ENCODE measurements at regions not wholly inside any gene's neighbourhood (a gene's known extent, or its start where the extent isn't known, plus 50 kb on each side); places are given as distances from the start of the nearest gene placed in this dataset.

DNA sequence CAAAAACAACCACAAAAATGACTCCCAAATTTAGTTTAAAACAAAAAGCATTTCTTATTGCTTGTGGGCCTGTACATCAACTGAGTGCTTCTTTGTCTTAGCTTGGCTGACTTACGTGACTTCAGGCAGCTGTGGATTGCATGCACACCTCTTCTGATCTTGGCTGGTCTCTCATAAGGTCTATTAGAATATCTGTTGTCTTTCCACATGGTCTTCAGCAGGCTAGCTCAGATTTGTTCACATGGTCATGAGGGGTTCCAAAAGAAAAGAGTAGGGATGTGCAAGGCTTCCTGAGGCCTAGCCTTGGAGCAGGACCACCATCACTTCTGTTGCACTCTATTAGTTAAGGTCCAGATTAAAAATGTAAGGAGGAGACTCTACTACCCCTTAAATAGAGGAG lies 120.1 kb downstream of the LRRC70 start:
- no peak for DNase-seq

DNA sequence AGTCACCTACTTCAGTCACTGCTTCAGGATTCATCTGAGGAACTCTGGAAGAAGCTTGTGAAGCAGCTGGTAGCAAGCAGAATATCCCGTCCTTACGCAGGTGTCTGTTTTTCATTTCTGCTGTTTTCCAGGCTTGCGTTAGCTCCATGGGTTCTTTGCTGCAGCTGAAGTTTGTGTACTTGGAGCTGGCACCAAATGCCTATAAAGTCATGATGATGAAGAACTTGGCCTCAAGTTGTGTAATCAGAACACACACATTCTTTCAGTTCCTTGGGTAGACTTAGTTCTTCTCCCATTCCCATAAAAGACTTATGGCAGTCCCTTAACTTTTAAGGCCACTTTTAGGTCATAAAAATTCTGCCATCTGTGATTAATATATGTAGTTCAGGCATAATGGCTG lies 116.7 kb downstream of the LRRC70 start:
- no peak for DNase-seq

DNA sequence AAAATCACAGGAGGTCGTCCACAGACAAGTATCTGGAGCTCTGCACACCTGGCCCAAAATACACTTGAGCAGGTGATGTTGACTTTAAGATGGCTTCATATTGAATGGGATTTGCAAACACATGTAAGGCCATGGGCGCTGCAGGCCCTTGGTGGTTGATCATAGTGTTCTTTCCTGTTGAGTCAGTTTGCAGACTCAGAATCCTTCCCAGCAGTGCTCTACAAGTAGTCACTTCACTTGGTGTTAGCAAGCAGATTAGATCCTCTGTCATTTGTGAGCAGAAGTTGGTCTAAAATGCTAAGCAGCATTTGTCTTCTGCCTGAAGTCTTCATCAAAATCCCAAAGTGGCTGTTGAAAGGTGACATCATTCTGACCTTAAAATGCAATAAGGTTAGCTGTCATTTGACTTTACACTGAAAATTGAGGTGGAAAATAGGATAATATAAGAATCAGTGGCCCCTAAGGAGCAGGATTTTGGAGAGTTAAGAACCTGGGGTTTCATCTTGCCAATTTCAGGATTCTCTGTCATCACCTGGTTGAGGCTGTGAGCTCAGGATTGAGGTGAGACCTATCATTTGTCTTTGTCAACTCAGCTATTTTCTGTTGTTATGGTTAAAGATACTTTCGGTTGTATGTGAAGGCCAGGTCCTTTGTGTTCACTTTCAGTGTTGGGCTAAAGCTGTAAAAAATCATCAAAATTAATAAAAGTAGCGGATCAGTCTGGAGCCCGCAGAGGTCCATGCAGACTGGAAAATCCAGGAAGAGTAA lies 114.5 kb downstream of the LRRC70 start:
- no peak for DNase-seq

DNA sequence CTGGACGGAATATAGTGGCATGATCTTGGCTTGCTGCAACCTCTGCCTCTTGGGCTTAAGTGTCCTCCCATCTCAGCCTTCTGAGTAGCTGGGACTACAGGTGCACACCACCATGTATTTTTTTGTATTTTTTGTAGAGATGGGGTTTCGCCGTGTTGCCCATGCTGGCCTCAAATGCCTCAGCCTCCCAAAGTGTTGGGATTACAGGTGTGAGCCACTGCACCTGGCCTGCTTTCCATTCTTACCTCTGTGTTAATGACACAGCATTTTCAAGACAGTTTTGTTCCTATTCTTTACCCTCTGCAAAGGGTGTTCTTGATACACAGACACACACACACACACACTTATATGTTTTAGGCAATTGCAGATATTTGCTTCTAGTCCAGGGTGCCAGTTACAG lies 113.3 kb downstream of the LRRC70 start:
- no peak for DNase-seq

DNA sequence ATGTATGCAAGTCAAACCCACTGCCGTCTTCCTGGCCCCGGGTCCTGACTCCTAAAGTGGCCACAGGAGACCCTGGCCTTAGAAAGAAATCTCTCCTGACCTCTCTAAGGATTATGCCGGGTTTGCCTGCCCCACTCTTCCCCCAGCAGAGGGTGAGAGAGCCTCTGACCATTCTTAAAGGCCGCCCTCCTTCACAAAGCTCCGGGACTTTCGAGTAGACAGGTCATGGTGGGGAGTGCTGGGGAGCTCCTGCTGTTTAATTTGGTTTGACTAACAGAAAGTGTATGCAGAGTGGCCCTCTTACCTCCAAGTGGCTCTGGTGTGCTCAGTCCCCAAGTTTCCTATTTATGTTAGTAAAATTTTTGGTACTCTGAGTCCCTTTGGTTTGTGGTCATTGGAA lies 111.8 kb downstream of the LRRC70 start:
- DNase-seq = no peak

DNA sequence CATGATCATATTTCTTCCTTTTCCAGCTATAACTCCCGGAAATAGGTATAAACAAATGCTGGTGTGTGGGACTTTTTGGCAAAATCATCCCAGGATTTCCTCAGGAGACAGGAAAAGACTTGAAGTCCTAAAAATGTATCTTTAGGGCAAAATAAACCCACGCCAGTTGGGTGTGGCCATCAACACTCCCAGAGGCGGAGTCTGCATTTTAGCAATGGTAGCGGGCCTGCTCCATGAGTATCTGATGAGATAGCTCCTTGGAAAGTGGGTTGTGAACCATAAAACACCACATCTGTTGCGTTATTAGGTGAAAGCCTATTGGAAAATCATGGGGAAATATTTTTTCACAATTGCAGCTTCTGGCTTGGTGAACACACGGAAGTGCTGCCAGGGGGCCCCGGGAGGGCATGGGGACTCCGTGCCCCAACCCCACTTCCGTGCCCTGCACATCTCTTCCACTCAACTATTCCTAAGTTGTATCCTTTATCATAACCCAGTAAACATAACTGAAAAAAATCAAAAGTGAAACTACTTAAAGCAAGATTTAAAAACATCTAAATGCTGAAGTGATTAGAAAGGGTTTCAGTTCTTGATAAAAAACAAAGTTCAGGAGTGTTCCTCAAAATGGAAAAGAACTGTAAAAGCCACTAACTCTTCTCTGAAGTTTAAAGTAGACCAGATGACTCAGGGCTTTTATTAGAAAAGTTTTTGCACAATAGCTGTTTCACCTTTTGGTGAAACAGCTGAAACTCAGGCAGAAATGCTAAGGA lies 111.2 kb downstream of the LRRC70 start:
- DNase-seq = no peak

DNA sequence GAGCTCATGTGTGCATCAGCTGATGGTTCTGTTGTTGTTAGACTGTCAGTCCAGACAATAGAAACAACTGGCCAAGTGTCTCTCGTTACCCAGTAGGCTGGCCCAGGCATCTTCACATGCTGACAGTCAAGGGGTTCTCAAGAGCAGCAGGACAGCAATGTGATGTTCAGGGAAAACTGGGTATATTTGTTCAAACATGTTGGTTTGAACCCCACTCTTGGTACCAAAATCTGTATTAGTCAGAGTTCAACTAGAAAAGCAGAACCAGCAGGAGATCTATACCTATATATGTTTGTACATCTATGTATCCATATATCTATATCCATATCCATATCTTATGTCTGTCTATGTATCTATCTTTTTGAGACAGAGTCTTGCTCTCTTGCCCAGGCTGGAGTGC lies 108.1 kb downstream of the LRRC70 start:
- no peak for DNase-seq

DNA sequence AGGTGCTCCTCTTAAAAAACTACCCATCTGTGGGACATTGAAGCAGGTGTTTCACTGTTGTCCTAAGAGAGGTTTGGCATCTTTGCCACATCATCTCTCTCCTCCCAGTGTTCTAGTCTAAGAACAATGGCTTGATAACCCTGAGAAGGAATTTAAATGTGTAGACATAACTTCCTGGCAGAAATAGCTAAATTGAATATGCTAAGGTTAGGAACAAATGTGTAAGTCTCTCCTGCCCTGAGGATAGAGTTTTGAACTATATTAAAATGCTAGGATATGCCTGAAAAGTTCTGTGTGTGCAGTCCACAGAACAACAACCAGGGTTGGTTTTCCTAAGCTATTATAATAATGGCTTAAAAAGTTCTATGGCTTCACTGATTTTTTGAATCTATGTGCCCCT lies 106.6 kb downstream of the LRRC70 start:
- DNase-seq = no peak

DNA sequence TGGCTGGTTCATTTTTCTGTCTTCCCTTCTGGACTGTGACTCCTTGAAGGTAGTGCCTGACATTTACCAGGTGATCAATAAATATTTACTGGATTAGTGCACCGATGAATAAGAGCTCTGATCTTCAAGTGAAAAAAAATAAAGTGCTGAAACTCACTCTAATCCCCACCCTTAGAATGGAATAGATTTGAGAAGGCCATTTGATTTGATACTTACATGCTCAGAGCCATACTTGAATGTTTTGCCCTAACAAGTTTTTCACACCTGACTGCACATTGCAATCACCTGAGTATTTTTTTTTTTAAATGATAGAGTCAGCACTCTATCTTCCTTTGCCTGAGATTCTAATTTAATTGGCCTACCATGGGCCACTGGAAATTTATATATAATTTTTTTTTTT lies 105.7 kb downstream of the LRRC70 start:
- DNase-seq = no peak

DNA sequence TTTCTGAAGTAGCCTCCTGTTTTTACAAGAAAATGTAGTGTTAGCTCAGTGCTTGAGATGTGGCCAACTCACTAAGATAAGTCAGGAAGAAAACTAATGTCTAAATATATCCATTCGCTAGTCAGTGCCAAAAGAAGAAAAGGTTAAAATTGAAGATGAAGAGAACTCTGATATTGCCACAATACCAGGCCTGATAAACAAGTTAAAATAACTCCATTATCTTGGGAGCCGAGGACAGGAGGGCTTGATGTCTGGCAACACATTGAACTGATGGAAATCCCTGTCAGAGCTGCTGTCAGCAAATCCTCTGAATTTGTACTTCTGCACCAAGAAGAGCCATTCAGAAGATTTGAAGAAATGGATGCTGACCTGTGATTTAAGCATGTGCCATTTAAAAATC lies 103.4 kb downstream of the LRRC70 start:
- DNase-seq = no peak

DNA sequence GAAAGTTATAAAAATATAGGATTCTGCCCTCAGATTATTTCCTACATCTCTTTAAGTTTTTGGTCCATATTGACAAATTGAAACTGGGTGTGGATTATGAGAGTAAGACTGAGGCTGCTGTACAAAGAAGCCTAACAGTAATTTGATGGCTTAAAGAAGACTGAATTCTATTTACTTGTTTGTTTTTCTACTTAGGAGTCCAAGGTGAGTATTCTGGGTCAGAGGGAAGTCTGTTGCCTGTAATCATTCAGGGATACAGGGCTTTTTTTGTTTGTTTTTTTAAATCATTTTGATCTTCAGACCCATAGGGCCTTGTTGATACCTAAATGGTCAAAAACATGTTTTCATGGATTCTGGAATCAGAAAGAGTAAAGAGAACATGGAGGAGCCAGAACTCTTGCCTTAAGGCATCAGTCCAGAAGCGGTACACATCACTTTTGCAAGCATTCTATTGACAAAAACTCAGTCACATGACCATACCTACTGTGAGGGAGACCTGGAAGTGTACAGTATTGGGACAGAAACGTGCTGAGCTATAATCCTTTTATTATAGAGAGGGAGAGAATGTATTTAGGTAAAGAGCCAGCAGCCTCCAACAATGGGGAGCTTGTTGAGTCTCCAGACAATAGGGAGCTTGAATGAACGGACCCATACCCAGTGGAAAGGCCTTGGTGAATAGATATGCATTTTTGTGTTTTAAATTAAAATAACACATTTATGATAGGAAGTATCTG lies 102.7 kb downstream of the LRRC70 start:
- DNase-seq = no peak

DNA sequence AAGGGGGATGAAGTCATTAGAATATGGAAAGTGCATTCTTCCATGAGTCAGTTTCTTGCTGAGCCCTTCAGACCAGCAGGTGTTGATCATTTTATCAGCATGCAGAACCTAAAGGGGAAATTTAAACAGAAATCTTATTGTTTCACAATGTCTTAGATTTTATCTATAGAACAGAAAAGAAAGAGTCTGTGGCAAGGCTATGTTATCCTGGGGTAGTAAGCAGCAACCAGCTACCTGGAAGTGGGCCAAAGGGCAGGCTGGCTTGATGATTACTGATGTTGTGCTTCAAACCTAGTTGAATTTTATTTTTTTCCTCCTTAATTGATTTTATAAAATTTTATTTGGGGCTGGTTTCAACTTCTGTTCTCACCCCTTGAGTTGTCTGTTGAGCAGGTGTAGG lies 101.5 kb downstream of the LRRC70 start:
- no peak for DNase-seq

Data from NCI-H526 (cell line).